Effector CD8-positive, alpha-beta T cell (primary cell): ENCODE measurements at regions not wholly inside any gene's neighbourhood (a gene's known extent, or its start where the extent isn't known, plus 50 kb on each side); places are given as distances from the start of the nearest gene placed in this dataset.

Source experiments
- DNase-seq: peaks from one replicate; lab custom pipeline; 2025; lab: John Stamatoyannopoulos, UW

GRCh38 chr13:106382534-106382933, 152.9 kb downstream of the EFNB2 start:
- no peak for DNase-seq

- no peak for DNase-seq
Observed at GRCh38 chr13:106381091-106381490, 154.4 kb downstream of the EFNB2 start.

- no peak for DNase-seq
Observed at GRCh38 chr13:106377931-106378662, 157.4 kb downstream of the EFNB2 start.

- DNase-seq = no peak
Observed at GRCh38 chr13:106377341-106377740, 158.1 kb downstream of the EFNB2 start.

- no peak for DNase-seq
Observed at GRCh38 chr13:106376401-106377112, 158.9 kb downstream of the EFNB2 start.

- no peak for DNase-seq
Observed at GRCh38 chr13:106375085-106375484, 160.4 kb downstream of the EFNB2 start.

GRCh38 chr13:106374631-106375030, 160.8 kb downstream of the EFNB2 start:
- DNase-seq = no peak

- DNase-seq = no peak
Observed at GRCh38 chr13:106373989-106374572, 161.4 kb downstream of the EFNB2 start.

GRCh38 chr13:106373304-106373988, 162.0 kb downstream of the EFNB2 start:
- no peak for DNase-seq

- no peak for DNase-seq
Observed at GRCh38 chr13:106372199-106373155, 163.0 kb downstream of the EFNB2 start.

- no peak for DNase-seq
Observed at GRCh38 chr13:106371024-106371423, 164.4 kb downstream of the EFNB2 start.

- no peak for DNase-seq
Observed at GRCh38 chr13:106369858-106370257, 165.6 kb downstream of the EFNB2 start.

GRCh38 chr13:106369091-106369490, 166.4 kb downstream of the EFNB2 start:
- no peak for DNase-seq

GRCh38 chr13:106367361-106367971, 168.0 kb downstream of the EFNB2 start:
- DNase-seq = no peak

- no peak for DNase-seq
Observed at GRCh38 chr13:106362707-106363106, 172.8 kb downstream of the EFNB2 start.

GRCh38 chr13:106361621-106362020, 173.8 kb downstream of the EFNB2 start:
- DNase-seq = no peak

GRCh38 chr13:106357198-106357597, 178.3 kb downstream of the EFNB2 start:
- DNase-seq = no peak

GRCh38 chr13:106355866-106356265, 179.6 kb downstream of the EFNB2 start:
- DNase-seq = no peak

- no peak for DNase-seq
Observed at GRCh38 chr13:106354961-106355360, 180.5 kb downstream of the EFNB2 start.

GRCh38 chr13:106352850-106353249, 182.6 kb downstream of the EFNB2 start:
- no peak for DNase-seq

GRCh38 chr13:106351251-106351650, 184.2 kb downstream of the EFNB2 start:
- no peak for DNase-seq
